Right lobe of liver (tissue), 6 donors: ENCODE measurements at regions not wholly inside any gene's neighbourhood (a gene's known extent, or its start where the extent isn't known, plus 50 kb on each side); places are given as distances from the start of the nearest gene placed in this dataset.
A peak's percentile ranks its signal among the peaks of the same experiment; 100 is the strongest.

Experiments used
- ATAC-seq, 4 donors: fragments of 200-7000 bp; cut with Tn5 transposase; one replicate each; pipeline ENCODE4 v1.9.1; 2020; ENCODE audit warnings: mild to moderate bottlenecking in 4 of 4, moderate library complexity in 4 of 4
- DNase-seq, 3 donors: peaks; one replicate each; pipeline ENCODE4 v3.0.0-alpha.2; 2020
- H3K27ac ChIP-seq, 3 donors: fragments of 200-600 bp; one replicate each; pipeline ENCODE4 v1.8.0; 2022
- H3K27me3 ChIP-seq, 2 donors: fragments of 200-600 bp; one replicate each; pipeline ENCODE4 v1.8.0; 2022
- H3K36me3 ChIP-seq, 4 donors: fragments of 200-600 bp; sonication (generic) in 1 of 4; one replicate each; pipeline versions ENCODE4 v1.5.1 to v1.8.0; 2017 to 2022; ENCODE audit warnings: control low read depth in 1 of 4
- H3K4me1 ChIP-seq, 4 donors: fragments of 200-600 bp; sonication (generic) in 1 of 4; one replicate each; pipeline versions ENCODE4 v1.5.1 to v1.8.0; 2017 to 2022; ENCODE audit warnings: control low read depth in 1 of 4
- H3K4me3 ChIP-seq, 3 donors: fragments of 200-600 bp; one replicate each; pipeline ENCODE4 v1.8.0; 2022
- H3K9me3 ChIP-seq, 4 donors: fragments of 200-600 bp; sonication (generic) in 1 of 4; one replicate each; pipeline versions ENCODE4 v1.5.1 to v1.8.0; 2017 to 2022; ENCODE audit warnings: control low read depth in 1 of 4
- CTCF ChIP-seq, 4 donors: fragments of 200-600 bp in 3 of 4; fragments of 450-650 bp in 1 of 4; IDR thresholded peaks; one replicate each; pipeline versions ENCODE4 v1.5.1 to v1.8.0; 2016 to 2022; ENCODE audit warnings: antibody characterized with exemption in 4 of 4, mild to moderate bottlenecking in 2 of 4
- POLR2A ChIP-seq: fragments of 450-650 bp; IDR thresholded peaks from one replicate; pipeline ENCODE4 v1.6.1; 2017; ENCODE audit warnings: antibody characterized with exemption, mild to moderate bottlenecking
- WGBS: methylation state at CpG from one replicate; pipeline ENCODE4 v1.1.6; 2018; ENCODE audit warnings: low coverage, low lambda C conversion rate; ENCODE audit not compliant: insufficient coverage; ENCODE audit errors: missing lambda C conversion rate; 5-methylcytosine and 5-hydroxymethylcytosine counted together
- intact Hi-C, 2 donors: fragments of 100-400 bp; cut with DNase I; formaldehyde crosslinking; loops; one replicate each; pipeline versions ENCODE4 v1.11.2 to v1.14.1; 2022
- donor health status: DM: no; HTN: yes; CAD: no.
- donor health status: DM: no; HTN: no; CAD: no.
- donor health status: DM: no; HTN: no; CAD: no.
- donor health status: DM: no; HTN: yes; CAD: no.
- donor health status: DM: no; HTN: yes; CAD: no.

- WGBS: 66% methylated on average over 2 of the region's 2 CpGs
These were observed 130.5 kb upstream of the CREB1 start for GRCh38 chr2:207399301-207399700.

DNA sequence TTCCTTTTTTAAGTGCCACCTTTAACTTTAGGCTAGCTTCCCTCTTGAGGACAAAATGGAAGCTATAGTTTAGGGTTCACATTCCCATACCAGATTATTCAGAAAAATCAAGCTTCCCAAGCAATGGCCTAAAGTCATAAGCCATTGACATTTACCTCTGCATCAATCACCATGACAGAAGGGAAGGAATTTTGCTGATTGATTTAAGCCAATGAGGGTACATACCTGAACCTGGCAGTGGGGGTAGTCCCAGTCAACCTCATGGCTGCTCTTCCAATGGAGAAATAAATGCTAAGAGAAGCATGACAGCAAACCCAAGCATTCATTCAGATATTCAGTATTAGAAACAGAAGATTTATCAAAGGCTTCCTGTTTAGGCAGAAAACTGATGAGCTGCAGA lies 128.4 kb upstream of the CREB1 start:
- TF ChIP-seq POLR2A (no peak), CTCF (IDR thresholded peaks at IDR 0.05) (no peak)
- Histone ChIP-seq H3K4me3 (no peak overlapping the region), H3K9me3 (peaks cover 0 to 3% (median 0%) of the 10 kb centered on the region in 4 donors), H3K36me3 (no peaks in the 10 kb centered on the region), H3K27ac (no peak overlapping the region), H3K27me3 (no peaks in the 10 kb centered on the region), H3K4me1 (peaks cover 0 to 3% (median 0%) of the 10 kb centered on the region in 4 donors)
- ATAC-seq: no peak
- DNase-seq: no peak
- intact Hi-C loops: no loop called here

More at GRCh38 chr2:207399301-207399700, 130.5 kb upstream of the CREB1 start:
- Histone ChIP-seq H3K36me3 (no peaks in the 10 kb centered on the region), H3K4me1 (peaks cover 0 to 3% (median 0%) of the 10 kb centered on the region in 4 donors), H3K9me3 (peaks cover 0 to 1% (median 0%) of the 10 kb centered on the region in 4 donors), H3K4me3 (no peak overlapping the region), H3K27ac (no peak overlapping the region), H3K27me3 (no peaks in the 10 kb centered on the region)
- DNase-seq (no peak), ATAC-seq (no peak)
- intact Hi-C loops: no loop called here
- TF ChIP-seq CTCF (IDR thresholded peaks at IDR 0.05): no peak
- TF ChIP-seq POLR2A: no peak

- Histone ChIP-seq H3K27me3 (no peaks in the 10 kb centered on the region), H3K4me1 (peaks cover 0 to 3% (median 0%) of the 10 kb centered on the region in 4 donors), H3K9me3 (peaks cover 0 to 3% (median 0%) of the 10 kb centered on the region in 4 donors), H3K36me3 (no peaks in the 10 kb centered on the region), H3K4me3 (no peak overlapping the region), H3K27ac (no peak overlapping the region)
- ATAC-seq: no peak
- TF ChIP-seq POLR2A (no peak), CTCF (IDR thresholded peaks at IDR 0.05) (no peak)
- WGBS: 100% methylated on average over 1 of the region's 1 CpG
- intact Hi-C loops: no loop called here
- no peak for DNase-seq
These were observed 126.6 kb upstream of the CREB1 start for GRCh38 chr2:207403141-207403540.

- Histone ChIP-seq H3K27me3 (no peaks in the 10 kb centered on the region), H3K4me3 (no peak overlapping the region), H3K27ac (no peak overlapping the region), H3K4me1 (peaks cover 0 to 8% (median 2%) of the 10 kb centered on the region in 4 donors), H3K9me3 (peaks cover 0 to 3% (median 0%) of the 10 kb centered on the region in 4 donors), H3K36me3 (no peaks in the 10 kb centered on the region)
- intact Hi-C loops: no loop called here
- DNase-seq: no peak
- TF ChIP-seq POLR2A: no peak
- TF ChIP-seq CTCF (IDR thresholded peaks at IDR 0.05): no peak
- 56% methylated on average over 3 of the region's 3 CpGs for WGBS
- peak in 1 of 4 donors; percentile 36 for ATAC-seq
These were observed 125.8 kb upstream of the CREB1 start for GRCh38 chr2:207403950-207404349.

DNA sequence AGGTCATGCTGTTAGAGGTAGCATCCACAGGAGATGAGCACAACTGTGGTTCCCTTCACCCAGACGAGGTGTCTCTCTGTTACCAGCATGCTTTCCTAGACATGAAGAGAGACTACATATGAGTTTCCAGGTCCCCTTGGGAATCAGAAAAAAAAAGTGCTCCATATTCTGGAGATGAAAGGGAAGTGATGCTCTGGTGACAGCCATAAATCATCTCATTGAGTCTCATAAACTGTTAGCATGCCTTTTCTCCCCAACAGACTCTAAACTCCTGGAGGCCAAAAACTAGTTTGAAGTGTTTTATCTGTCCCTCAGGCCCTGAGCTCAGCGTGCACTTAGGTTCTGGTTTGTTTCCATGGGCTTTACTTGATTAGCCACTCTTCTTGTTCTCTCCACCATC lies 124.6 kb upstream of the CREB1 start:
- no peak overlapping the region for H3K27ac ChIP-seq
- H3K36me3 ChIP-seq: no peaks in the 10 kb centered on the region
- WGBS: 78% methylated on average over 1 of the region's 2 CpGs
- no peak overlapping the region for H3K4me3 ChIP-seq
- TF ChIP-seq POLR2A (no peak), CTCF (IDR thresholded peaks at IDR 0.05) (no peak)
- intact Hi-C loops: no loop called here
- DNase-seq (no peak), ATAC-seq (no peak)
- peaks cover 0 to 9% (median 3%) of the 10 kb centered on the region in 4 donors for H3K4me1 ChIP-seq
- no peaks in the 10 kb centered on the region for H3K27me3 ChIP-seq
- H3K9me3 ChIP-seq: peaks cover 0 to 3% (median 0%) of the 10 kb centered on the region in 4 donors
